D721Med (cell line): ENCODE measurements at regions not wholly inside any gene's neighbourhood (a gene's known extent, or its start where the extent isn't known, plus 50 kb on each side); places are given as distances from the start of the nearest gene placed in this dataset.

Experiments used
- DNase-seq: peaks from one replicate; pipeline ENCODE4 v3.0.0; 2011; ENCODE audit warnings: low spot score; ENCODE audit not compliant: insufficient read length
- FAIRE-seq: peaks from 2 replicates; lab custom pipeline; 2011; peaks lifted over from hg19 to GRCh38; lab: Jason Lieb, UNC
- CTCF ChIP-seq: IDR thresholded peaks from 2 replicates; pipeline ENCODE4 v1.5.1; 2012; ENCODE audit warnings: mild to moderate bottlenecking, control low read depth; ENCODE audit not compliant: insufficient read depth; ENCODE audit errors: missing control alignments

DNA sequence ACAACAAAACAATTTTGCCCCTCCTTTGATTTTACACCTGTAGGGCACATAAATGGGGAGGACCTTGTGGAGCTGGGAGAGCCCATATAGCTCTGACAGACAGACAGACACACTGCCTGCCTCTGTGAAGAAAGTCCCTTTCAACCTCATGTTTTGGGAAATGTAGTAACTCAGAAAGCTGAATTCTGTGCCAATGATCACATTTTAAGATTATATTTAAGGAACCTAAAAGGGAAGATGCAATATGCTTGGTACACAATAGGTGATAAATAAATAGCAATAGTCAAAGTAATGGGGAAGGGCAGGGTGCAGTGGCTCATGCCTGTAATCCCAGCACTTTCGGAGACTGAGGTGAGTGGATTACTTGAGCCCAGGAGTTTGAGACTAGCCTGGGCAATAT is 446.4 kb upstream of the ID2 start:
- no peak for TF ChIP-seq CTCF
- FAIRE-seq (no peak), DNase-seq (no peak)

DNA sequence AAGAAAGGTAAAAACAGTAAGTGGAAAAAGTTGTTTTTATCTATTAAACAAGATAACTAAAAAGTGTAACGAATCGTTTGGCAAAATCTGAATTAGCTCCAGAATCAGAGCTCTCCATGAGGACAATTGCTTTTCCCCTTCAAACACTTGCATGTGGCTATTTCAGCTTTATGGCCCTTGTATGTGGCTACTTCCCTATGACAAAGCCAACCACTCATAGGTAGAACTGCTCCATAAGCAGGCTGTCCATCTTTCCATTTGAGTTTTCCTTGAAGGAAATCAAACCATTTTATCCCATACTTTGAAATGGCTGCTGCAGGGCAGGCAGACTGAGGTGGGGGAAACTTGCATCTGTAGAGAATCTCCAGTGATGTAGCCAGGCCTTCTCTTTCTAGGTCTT is 445.5 kb upstream of the ID2 start:
- DNase-seq (no peak), FAIRE-seq (no peak)
- TF ChIP-seq CTCF, result no peak

DNA sequence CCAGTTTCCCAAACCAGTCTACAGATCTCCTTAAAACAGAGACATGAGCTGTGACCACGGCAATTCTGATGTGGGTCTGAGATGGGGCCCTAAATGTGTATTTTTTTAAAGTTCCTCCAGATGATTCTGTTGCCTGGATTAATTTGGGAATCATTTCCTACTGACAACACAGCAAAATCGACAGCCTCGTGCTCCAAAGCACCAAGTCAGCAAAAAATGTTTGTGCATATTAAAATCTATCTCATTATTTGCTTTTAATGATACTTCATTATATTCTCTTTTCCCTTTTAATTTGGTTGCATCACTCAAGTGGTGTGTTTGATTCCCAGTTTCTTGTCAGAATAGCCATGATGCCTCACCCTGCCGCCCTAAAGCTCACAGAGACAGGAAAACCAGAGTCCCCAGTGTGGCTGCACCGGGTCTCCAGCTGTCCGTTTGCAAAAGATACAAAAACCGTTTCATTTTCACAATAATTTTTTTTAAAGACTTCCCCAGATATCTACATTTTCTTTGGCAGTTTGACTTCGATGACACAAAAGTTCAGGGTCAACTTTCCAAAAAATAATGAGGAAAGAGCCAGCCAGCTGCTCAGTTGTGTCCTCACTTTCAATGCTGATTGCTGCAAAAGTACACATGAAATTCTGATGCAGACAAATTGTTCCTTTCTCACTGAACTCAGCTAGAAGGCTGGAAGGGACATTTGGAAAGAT is 443.2 kb upstream of the ID2 start:
- no peak for TF ChIP-seq CTCF
- FAIRE-seq (no peak), DNase-seq (no peak)

DNA sequence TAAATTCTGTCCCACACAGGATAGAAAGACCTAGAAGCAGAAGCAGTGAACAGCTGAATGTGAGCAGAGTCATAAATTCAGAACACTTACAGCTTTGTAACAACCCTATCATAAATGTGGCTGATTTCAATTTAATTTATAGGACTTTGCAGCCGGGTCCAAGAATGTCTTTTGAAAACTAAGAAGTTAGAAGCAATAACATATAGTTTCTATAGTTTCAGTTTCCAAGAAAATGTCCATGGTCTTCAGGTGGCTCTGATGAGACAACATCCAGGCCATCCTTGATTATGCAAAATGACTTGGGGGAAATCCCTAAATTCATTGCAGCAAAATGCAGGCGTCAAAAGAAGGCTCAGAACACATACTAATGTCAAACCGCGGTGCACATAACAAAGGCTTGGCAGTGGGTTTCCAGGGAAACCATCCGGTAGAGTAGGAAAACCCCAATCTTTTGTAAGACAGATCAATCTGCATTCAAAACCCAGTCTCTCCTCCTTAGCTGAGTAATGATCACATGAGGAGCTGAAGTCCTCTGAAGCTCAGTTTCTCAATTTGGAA is 442.2 kb upstream of the ID2 start:
- no peak for TF ChIP-seq CTCF
- DNase-seq (no peak), FAIRE-seq (no peak)

GRCh38 chr2:8241317-8241716 is 440.5 kb upstream of the ID2 start:
- no peak for FAIRE-seq
- no peak for DNase-seq
- no peak for TF ChIP-seq CTCF

DNA sequence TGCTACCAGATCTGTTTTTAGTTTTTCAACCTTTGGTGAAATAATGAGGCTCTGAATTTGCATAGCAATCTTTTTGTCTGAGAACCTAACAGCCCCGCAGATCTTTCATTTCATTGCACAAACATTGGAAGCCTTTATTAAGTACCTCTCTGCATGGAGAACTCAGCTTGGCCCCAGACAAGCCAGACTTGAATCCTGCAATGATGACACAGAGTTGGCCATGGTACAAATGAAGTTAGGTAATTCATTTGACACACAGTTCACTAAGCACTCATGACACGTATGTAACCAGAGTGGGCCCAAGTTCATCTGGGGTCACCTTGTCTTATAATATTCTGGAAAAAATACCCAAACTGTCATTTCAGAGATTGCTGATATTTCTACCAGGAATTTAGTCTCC is 439.1 kb upstream of the ID2 start:
- no peak for DNase-seq
- no peak for FAIRE-seq
- no peak for TF ChIP-seq CTCF

GRCh38 chr2:8243748-8244400 is 438.0 kb upstream of the ID2 start:
- TF ChIP-seq CTCF, result no peak
- FAIRE-seq (no peak), DNase-seq (no peak)
